ENCODE measurements at regions not wholly inside any gene's neighbourhood (a gene's known extent, or its start where the extent isn't known, plus 50 kb on each side); places are given as distances from the start of the nearest gene placed in this dataset.

- DNase-seq (ENCODE audit: low read depth) = peak; percentile 52
- no peak overlapping the region for H3K4me3 ChIP-seq (ENCODE audit: low read depth, low read length)
- TF ChIP-seq CTCF (IDR thresholded peaks at IDR 0.05; ENCODE audit: low read depth, low read length, missing control alignments) = no peak
These were observed 86.6 kb upstream of the DPH5 start for GRCh38 chr1:101112051-101112780.

- TF ChIP-seq CTCF (IDR thresholded peaks at IDR 0.05; ENCODE audit: low read depth, low read length, missing control alignments) = no peak
- H3K4me3 ChIP-seq (ENCODE audit: low read depth, low read length) = no peak overlapping the region
These were observed 85.9 kb upstream of the DPH5 start for GRCh38 chr1:101111461-101111860.

GRCh38 chr1:101109791-101110190, 84.2 kb upstream of the DPH5 start:
- TF ChIP-seq CTCF (IDR thresholded peaks at IDR 0.05; ENCODE audit: low read depth, low read length, missing control alignments) = no peak
- no peak overlapping the region for H3K4me3 ChIP-seq (ENCODE audit: low read depth, low read length)
- no peak for DNase-seq (ENCODE audit: low read depth)

More at GRCh38 chr1:101111461-101111860, 85.9 kb upstream of the DPH5 start:
- DNase-seq (ENCODE audit: low read depth) = no peak

GRCh38 chr1:101108111-101108500, 82.5 kb upstream of the DPH5 start:
- no peak overlapping the region for H3K4me3 ChIP-seq (ENCODE audit: low read depth, low read length)
- DNase-seq (ENCODE audit: low read depth) = no peak
- no peak for TF ChIP-seq CTCF (IDR thresholded peaks at IDR 0.05; ENCODE audit: low read depth, low read length, missing control alignments)

GRCh38 chr1:101107496-101108110, 82.0 kb upstream of the DPH5 start:
- no peak overlapping the region for H3K4me3 ChIP-seq (ENCODE audit: low read depth, low read length)
- no peak for TF ChIP-seq CTCF (IDR thresholded peaks at IDR 0.05; ENCODE audit: low read depth, low read length, missing control alignments)
- no peak for DNase-seq (ENCODE audit: low read depth)

GRCh38 chr1:101105877-101106276, 80.3 kb upstream of the DPH5 start:
- TF ChIP-seq CTCF (IDR thresholded peaks at IDR 0.05; ENCODE audit: low read depth, low read length, missing control alignments) = no peak
- no peak for DNase-seq (ENCODE audit: low read depth)
- no peak overlapping the region for H3K4me3 ChIP-seq (ENCODE audit: low read depth, low read length)

All from GM12864 (cell line).